ENCODE measurements at regions not wholly inside any gene's neighbourhood (a gene's known extent, or its start where the extent isn't known, plus 50 kb on each side); places are given as distances from the start of the nearest gene placed in this dataset.

GRCh38 chr2:34011684-34012083 is 412.6 kb upstream of the FAM98A start:
- TF ChIP-seq, protein P1, sequence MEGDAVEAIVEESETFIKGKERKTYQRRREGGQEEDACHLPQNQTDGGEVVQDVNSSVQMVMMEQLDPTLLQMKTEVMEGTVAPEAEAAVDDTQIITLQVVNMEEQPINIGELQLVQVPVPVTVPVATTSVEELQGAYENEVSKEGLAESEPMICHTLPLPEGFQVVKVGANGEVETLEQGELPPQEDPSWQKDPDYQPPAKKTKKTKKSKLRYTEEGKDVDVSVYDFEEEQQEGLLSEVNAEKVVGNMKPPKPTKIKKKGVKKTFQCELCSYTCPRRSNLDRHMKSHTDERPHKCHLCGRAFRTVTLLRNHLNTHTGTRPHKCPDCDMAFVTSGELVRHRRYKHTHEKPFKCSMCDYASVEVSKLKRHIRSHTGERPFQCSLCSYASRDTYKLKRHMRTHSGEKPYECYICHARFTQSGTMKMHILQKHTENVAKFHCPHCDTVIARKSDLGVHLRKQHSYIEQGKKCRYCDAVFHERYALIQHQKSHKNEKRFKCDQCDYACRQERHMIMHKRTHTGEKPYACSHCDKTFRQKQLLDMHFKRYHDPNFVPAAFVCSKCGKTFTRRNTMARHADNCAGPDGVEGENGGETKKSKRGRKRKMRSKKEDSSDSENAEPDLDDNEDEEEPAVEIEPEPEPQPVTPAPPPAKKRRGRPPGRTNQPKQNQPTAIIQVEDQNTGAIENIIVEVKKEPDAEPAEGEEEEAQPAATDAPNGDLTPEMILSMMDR (IDR thresholded peaks at IDR 0.05; ENCODE audit: low read depth, low read length, missing control alignments), result no peak
- H3K4me3 ChIP-seq (replicated peaks; ENCODE audit: low read depth, low read length), result no peak overlapping the region
- DNase-seq (ENCODE audit: extremely low read depth, low read depth), result no peak

DNA sequence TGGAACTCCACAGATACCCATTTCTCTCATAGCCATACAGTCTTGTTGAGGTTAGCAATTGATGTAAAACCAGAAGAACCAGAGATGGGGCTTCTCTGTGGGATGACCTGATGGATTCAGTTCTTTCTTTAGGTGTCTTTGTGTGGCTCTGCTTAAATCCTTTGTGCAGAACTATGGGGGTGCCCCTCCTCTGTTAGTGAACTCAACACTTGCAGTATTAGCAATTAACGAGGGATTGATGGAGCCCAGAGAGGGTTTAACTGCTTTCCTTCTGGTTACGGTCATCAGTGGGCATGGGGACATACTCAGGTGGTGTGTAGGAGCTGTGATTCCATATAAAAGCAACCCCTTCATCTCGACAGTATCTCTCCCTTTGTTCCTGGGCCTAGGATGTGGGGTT is 406.8 kb upstream of the FAM98A start:
- TF ChIP-seq, protein P1 (IDR thresholded peaks at IDR 0.05; ENCODE audit: low read depth, low read length, missing control alignments), result no peak
- no peak for DNase-seq (ENCODE audit: extremely low read depth, low read depth)

GRCh38 chr2:34004936-34005335 is 405.8 kb upstream of the FAM98A start:
- no peak overlapping the region for H3K4me3 ChIP-seq (replicated peaks; ENCODE audit: low read depth, low read length)
- DNase-seq (ENCODE audit: extremely low read depth, low read depth), result no peak
- TF ChIP-seq, protein P1 (IDR thresholded peaks at IDR 0.05; ENCODE audit: low read depth, low read length, missing control alignments), result no peak

More for the DNA sequence above, 406.8 kb upstream of the FAM98A start:
- no peak overlapping the region for H3K4me3 ChIP-seq (replicated peaks; ENCODE audit: low read depth, low read length)

- TF ChIP-seq, protein P1 (IDR thresholded peaks at IDR 0.05; ENCODE audit: low read depth, low read length, missing control alignments), result no peak
- H3K4me3 ChIP-seq (replicated peaks; ENCODE audit: low read depth, low read length), result no peak overlapping the region
- no peak for DNase-seq (ENCODE audit: extremely low read depth, low read depth)
These were observed 404.7 kb upstream of the FAM98A start for GRCh38 chr2:34003795-34004194.

DNA sequence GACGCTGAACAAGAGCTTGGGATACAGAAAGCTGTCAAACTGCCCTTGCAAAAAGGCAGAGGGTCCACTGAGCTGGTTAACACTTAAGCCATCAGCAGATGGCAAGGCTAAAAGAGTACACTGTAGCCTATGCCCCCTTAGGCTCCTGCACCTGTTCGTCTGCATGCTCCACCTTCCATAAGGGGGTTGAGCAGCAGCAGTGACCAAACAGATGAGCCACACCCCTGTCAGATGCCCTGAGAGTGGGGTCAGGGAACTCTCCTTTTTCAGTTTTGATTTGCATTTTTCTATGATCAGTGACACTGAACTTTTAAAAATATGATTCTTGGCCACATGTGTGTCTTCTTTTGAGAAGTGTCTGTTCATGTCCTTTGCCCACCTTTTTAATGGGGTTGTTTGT is 402.5 kb upstream of the FAM98A start:
- H3K4me3 ChIP-seq (replicated peaks; ENCODE audit: low read depth, low read length), result no peak overlapping the region
- TF ChIP-seq, protein P1 (IDR thresholded peaks at IDR 0.05; ENCODE audit: low read depth, low read length, missing control alignments), result no peak
- DNase-seq (ENCODE audit: extremely low read depth, low read depth), result no peak

- no peak for DNase-seq (ENCODE audit: extremely low read depth, low read depth)
- TF ChIP-seq, protein P1 (IDR thresholded peaks at IDR 0.05; ENCODE audit: low read depth, low read length, missing control alignments), result no peak
- H3K4me3 ChIP-seq (replicated peaks; ENCODE audit: low read depth, low read length), result no peak overlapping the region
These were observed 385.0 kb upstream of the FAM98A start for GRCh38 chr2:33984131-33984530.

- no peak for DNase-seq (ENCODE audit: extremely low read depth, low read depth)
- no peak overlapping the region for H3K4me3 ChIP-seq (replicated peaks; ENCODE audit: low read depth, low read length)
- TF ChIP-seq, protein P1 (IDR thresholded peaks at IDR 0.05; ENCODE audit: low read depth, low read length, missing control alignments), result no peak
These were observed 379.4 kb upstream of the FAM98A start for GRCh38 chr2:33978471-33978870.

Data from HFF-Myc (cell line).